ENCODE measurements at regions not wholly inside any gene's neighbourhood (a gene's known extent, or its start where the extent isn't known, plus 50 kb on each side); places are given as distances from the start of the nearest gene placed in this dataset.

- TF ChIP-seq CTCF (conservative IDR thresholded peaks at IDR 0.05; ENCODE audit: low read depth, low read length): no peak
- no peak overlapping the region for H3K4me3 ChIP-seq (ENCODE audit: low read depth, low read length)
- DNase-seq (ENCODE audit: low read depth): no peak
Measured at GRCh38 chr2:41663056-41663455, 384.8 kb upstream of the PKDCC start.

- H3K4me3 ChIP-seq (ENCODE audit: low read depth, low read length): no peak overlapping the region
- DNase-seq (ENCODE audit: low read depth): no peak
- TF ChIP-seq CTCF (conservative IDR thresholded peaks at IDR 0.05; ENCODE audit: low read depth, low read length): no peak
Measured at GRCh38 chr2:41668529-41668928, 379.3 kb upstream of the PKDCC start.

GRCh38 chr2:41678639-41679038 lies 369.2 kb upstream of the PKDCC start:
- no peak for TF ChIP-seq CTCF (conservative IDR thresholded peaks at IDR 0.05; ENCODE audit: low read depth, low read length)
- no peak overlapping the region for H3K4me3 ChIP-seq (ENCODE audit: low read depth, low read length)
- no peak for DNase-seq (ENCODE audit: low read depth)

GRCh38 chr2:41686156-41686555 lies 361.7 kb upstream of the PKDCC start:
- DNase-seq (ENCODE audit: low read depth): no peak
- H3K4me3 ChIP-seq (ENCODE audit: low read depth, low read length): no peak overlapping the region
- no peak for TF ChIP-seq CTCF (conservative IDR thresholded peaks at IDR 0.05; ENCODE audit: low read depth, low read length)

- no peak for DNase-seq (ENCODE audit: low read depth)
- H3K4me3 ChIP-seq (ENCODE audit: low read depth, low read length): no peak overlapping the region
- TF ChIP-seq CTCF (conservative IDR thresholded peaks at IDR 0.05; ENCODE audit: low read depth, low read length): no peak
Measured at GRCh38 chr2:41691561-41691960, 356.3 kb upstream of the PKDCC start.

- no peak for DNase-seq (ENCODE audit: low read depth)
- TF ChIP-seq CTCF (conservative IDR thresholded peaks at IDR 0.05; ENCODE audit: low read depth, low read length): no peak
- H3K4me3 ChIP-seq (ENCODE audit: low read depth, low read length): no peak overlapping the region
Measured at GRCh38 chr2:41694536-41695049, 353.2 kb upstream of the PKDCC start.

Measured in epithelial cell of proximal tubule (primary cell).